Caco-2 (cell line): ENCODE measurements at regions not wholly inside any gene's neighbourhood (a gene's known extent, or its start where the extent isn't known, plus 50 kb on each side); places are given as distances from the start of the nearest gene placed in this dataset.

ENCODE experiments used
- BruUV-seq: library from RNA; stranded (reverse); fragments of 400-500 nt; replicated peaks from 2 replicates; lab custom pipeline; 2021; lab: Mats Ljungman, UMichigan
- CTCF ChIA-PET: fragments of 300-600 bp; sonication (Branson Sonifier 250); formaldehyde crosslinking; loops from one replicate; lab custom pipeline; 2022; ENCODE audit warnings: antibody characterized with exemption; lab: Charles Lee
- POLR2A ChIA-PET: fragments of 300-600 bp; sonication (Branson Sonifier 250); formaldehyde crosslinking; loops from one replicate; lab custom pipeline; 2022; ENCODE audit warnings: antibody characterized with exemption; lab: Charles Lee
- DNase-seq, 2 experiments: peaks; one replicate each; pipeline versions ENCODE4 v3.0.0 to v3.0.0-alpha.2; 2020 to 2022
- H3K27me3 ChIP-seq: replicated peaks from 2 replicates; pipeline ENCODE4 v1.6.0; 2011; ENCODE audit warnings: low read length; ENCODE audit not compliant: control insufficient read depth, insufficient read depth
- H3K36me3 ChIP-seq: 2 replicates; pipeline ENCODE4 v1.5.1; 2011; ENCODE audit warnings: low read length; ENCODE audit not compliant: control insufficient read depth, insufficient read depth
- H3K4me1 ChIP-seq: fragments of 250-450 bp; sonication (Bioruptor Pico); 2 replicates; pipeline ENCODE4 v1.5.1; 2020; ENCODE audit warnings: mild to moderate bottlenecking
- H3K4me3 ChIP-seq: 2 replicates; pipeline ENCODE4 v1.5.1; 2011; ENCODE audit warnings: low read depth, mild to moderate bottlenecking, control low read depth, low read length
- H3K9me3 ChIP-seq: fragments of 250-450 bp; sonication (Bioruptor Pico); 2 replicates; pipeline ENCODE4 v1.5.1; 2020; ENCODE audit warnings: mild to moderate bottlenecking, moderate library complexity
- H3K27ac Mint-ChIP-seq: one replicate; pipeline ENCODE4 v1.8.0; 2022; ENCODE audit warnings: mixed read lengths; ENCODE audit not compliant: unreplicated experiment
- H3K27me3 Mint-ChIP-seq: one replicate; pipeline ENCODE4 v1.8.0; 2022; ENCODE audit warnings: mixed read lengths; ENCODE audit not compliant: insufficient read depth, unreplicated experiment
- H3K36me3 Mint-ChIP-seq: one replicate; pipeline ENCODE4 v1.8.0; 2022; ENCODE audit warnings: mild to moderate bottlenecking, mixed read lengths; ENCODE audit not compliant: insufficient read depth, unreplicated experiment
- H3K4me1 Mint-ChIP-seq: one replicate; pipeline ENCODE4 v1.8.0; 2022; ENCODE audit warnings: low read depth, mixed read lengths; ENCODE audit not compliant: unreplicated experiment
- H3K4me3 Mint-ChIP-seq: one replicate; pipeline ENCODE4 v1.8.0; 2022; ENCODE audit warnings: mild to moderate bottlenecking, moderate library complexity, mixed read lengths; ENCODE audit not compliant: unreplicated experiment
- H3K9me3 Mint-ChIP-seq: one replicate; pipeline ENCODE4 v1.8.0; 2022; ENCODE audit warnings: mixed read lengths; ENCODE audit not compliant: unreplicated experiment
- CTCF ChIP-seq, 2 experiments: fragments of 200-600 bp in 1 of 2; IDR thresholded peaks; 1 replicate in 1 of 2; 2 replicates in 1 of 2; pipeline versions ENCODE4 v1.5.1 to v1.8.0; 2011 to 2022; ENCODE audit warnings: antibody characterized with exemption in 1 of 2, control low read depth in 1 of 2, inconsistent platforms in 1 of 2, low read depth in 1 of 2, low read length in 1 of 2, mild to moderate bottlenecking in 1 of 2, moderate library complexity in 1 of 2; ENCODE audit not compliant: insufficient read depth in 1 of 2, severe bottlenecking in 1 of 2, unreplicated experiment in 1 of 2
- intact Hi-C: fragments of 100-400 bp; cut with micrococcal nuclease; formaldehyde crosslinking; loops from one replicate; pipeline ENCODE4 v1.10.0; 2022; ENCODE audit not compliant: unreplicated experiment

GRCh38 chr5:21672911-21673310 is 1180.2 kb downstream of the CDH12 start:
- H3K27me3 Mint-ChIP-seq: no peaks in the 10 kb centered on the region
- H3K36me3 Mint-ChIP-seq: no peaks in the 10 kb centered on the region
- no peaks in the 10 kb centered on the region for H3K27me3 ChIP-seq
- no peaks in the 10 kb centered on the region for H3K4me1 Mint-ChIP-seq
- H3K27ac Mint-ChIP-seq: no peak overlapping the region
- no peaks in the 10 kb centered on the region for H3K4me1 ChIP-seq
- no peak for TF ChIP-seq CTCF (IDR thresholded peaks at IDR 0.05; ENCODE audit: insufficient read depth in 1 of 2, low read depth in 1 of 2, low read length in 1 of 2, severe bottlenecking in 1 of 2, unreplicated experiment in 1 of 2)
- ChIA-PET CTCF (no interaction called here), POLR2A (no interaction called here)
- H3K36me3 ChIP-seq: no peaks in the 10 kb centered on the region
- H3K9me3 ChIP-seq: no peaks in the 10 kb centered on the region
- DNase-seq: no peak
- intact Hi-C loops: no loop called here
- BruUV-seq: no TSS peak
- H3K4me3 ChIP-seq: no peak overlapping the region
- H3K4me3 Mint-ChIP-seq: no peak overlapping the region
- no peaks in the 10 kb centered on the region for H3K9me3 Mint-ChIP-seq

GRCh38 chr5:21672360-21672759 is 1180.8 kb downstream of the CDH12 start:
- Mint-ChIP-seq H3K27ac (no peak overlapping the region), H3K9me3 (no peaks in the 10 kb centered on the region), H3K4me3 (no peak overlapping the region), H3K27me3 (no peaks in the 10 kb centered on the region), H3K4me1 (no peaks in the 10 kb centered on the region), H3K36me3 (no peaks in the 10 kb centered on the region)
- CTCF ChIA-PET: no interaction called here
- BruUV-seq: no TSS peak
- no peak for DNase-seq
- POLR2A ChIA-PET: no interaction called here
- H3K36me3 ChIP-seq: no peaks in the 10 kb centered on the region
- H3K4me3 ChIP-seq: no peak overlapping the region
- no peaks in the 10 kb centered on the region for H3K27me3 ChIP-seq
- intact Hi-C loops: no loop called here
- no peaks in the 10 kb centered on the region for H3K9me3 ChIP-seq
- no peaks in the 10 kb centered on the region for H3K4me1 ChIP-seq
- no peak for TF ChIP-seq CTCF (IDR thresholded peaks at IDR 0.05; ENCODE audit: insufficient read depth in 1 of 2, low read depth in 1 of 2, low read length in 1 of 2, severe bottlenecking in 1 of 2, unreplicated experiment in 1 of 2)

GRCh38 chr5:21665524-21665923 is 1187.6 kb downstream of the CDH12 start:
- H3K4me3 Mint-ChIP-seq: no peak overlapping the region
- no peak for TF ChIP-seq CTCF (IDR thresholded peaks at IDR 0.05; ENCODE audit: insufficient read depth in 1 of 2, low read depth in 1 of 2, low read length in 1 of 2, severe bottlenecking in 1 of 2, unreplicated experiment in 1 of 2)
- intact Hi-C loops: no loop called here
- BruUV-seq: no TSS peak
- Histone ChIP-seq H3K27me3 (no peaks in the 10 kb centered on the region), H3K4me1 (no peaks in the 10 kb centered on the region), H3K36me3 (no peaks in the 10 kb centered on the region), H3K9me3 (peaks cover 4% of the 10 kb centered on the region), H3K4me3 (no peak overlapping the region)
- ChIA-PET POLR2A (no interaction called here), CTCF (no interaction called here)
- no peak for DNase-seq
- no peaks in the 10 kb centered on the region for H3K36me3 Mint-ChIP-seq
- H3K4me1 Mint-ChIP-seq: no peaks in the 10 kb centered on the region
- H3K9me3 Mint-ChIP-seq: no peaks in the 10 kb centered on the region
- H3K27me3 Mint-ChIP-seq: no peaks in the 10 kb centered on the region
- H3K27ac Mint-ChIP-seq: no peak overlapping the region
